PC-9 (cell line): ENCODE measurements at regions not wholly inside any gene's neighbourhood (a gene's known extent, or its start where the extent isn't known, plus 50 kb on each side); places are given as distances from the start of the nearest gene placed in this dataset.
"Not testable (repeated sequence)": the region's sequence is repeated elsewhere in the genome, so short reads cannot be mapped to it uniquely, and the experiment has no call there.

Experiments used
- BruUV-seq: library from RNA; stranded (reverse); fragments of 400-500 nt; replicated peaks from 2 replicates; lab custom pipeline; 2021; lab: Mats Ljungman, UMichigan
- CTCF ChIA-PET: fragments of 300-600 bp; sonication (Branson Sonifier 250); formaldehyde crosslinking; loops from one replicate; lab custom pipeline; 2022; ENCODE audit warnings: antibody characterized with exemption; lab: Charles Lee
- POLR2A ChIA-PET: fragments of 300-600 bp; sonication (Branson Sonifier 250); formaldehyde crosslinking; loops from one replicate; lab custom pipeline; 2022; ENCODE audit warnings: antibody characterized with exemption; ENCODE audit not compliant: unreplicated experiment; lab: Charles Lee
- DNase-seq, 2 experiments: peaks; one replicate each; pipeline versions ENCODE4 v3.0.0 to v3.0.0-alpha.2; 2015 to 2022; ENCODE audit warnings: mixed read lengths in 1 of 2
- H2AFZ ChIP-seq: fragments of 200-600 bp; sonication (generic); 2 replicates; pipeline ENCODE4 v1.8.1; 2017; ENCODE audit warnings: antibody characterized with exemption
- H3F3A ChIP-seq: fragments of 200-600 bp; sonication (generic); 2 replicates; pipeline ENCODE4 v1.8.1; 2017; ENCODE audit warnings: antibody characterized with exemption, mild to moderate bottlenecking, low read depth; ENCODE audit not compliant: insufficient read depth
- H3K27ac ChIP-seq: fragments of 200-600 bp; sonication (generic); 2 replicates; pipeline ENCODE4 v1.6.1; 2016; ENCODE audit warnings: mixed run types
- H3K27me3 ChIP-seq: fragments of 200-600 bp; sonication (generic); 2 replicates; pipeline ENCODE4 v1.6.1; 2016; ENCODE audit warnings: low read depth, mixed run types; ENCODE audit not compliant: insufficient read depth
- H3K36me3 ChIP-seq: fragments of 200-600 bp; sonication (generic); 2 replicates; pipeline ENCODE4 v1.6.1; 2016; ENCODE audit warnings: low read depth, mixed run types
- H3K4me1 ChIP-seq: fragments of 200-600 bp; sonication (generic); replicated peaks from 2 replicates; pipeline ENCODE4 v1.6.1; 2016; ENCODE audit warnings: mixed run types; ENCODE audit not compliant: insufficient read depth
- H3K4me2 ChIP-seq: fragments of 200-600 bp; sonication (generic); 2 replicates; pipeline ENCODE4 v1.6.1; 2017; ENCODE audit warnings: mixed run types
- H3K4me3 ChIP-seq: fragments of 200-600 bp; sonication (generic); 2 replicates; pipeline ENCODE4 v1.6.1; 2016; ENCODE audit warnings: mixed run types
- H3K79me2 ChIP-seq: fragments of 200-600 bp; sonication (generic); 2 replicates; pipeline ENCODE4 v1.6.1; 2017; ENCODE audit warnings: low read depth, mixed run types
- H3K9me2 ChIP-seq: fragments of 200-600 bp; sonication (generic); 2 replicates; pipeline ENCODE4 v1.8.1; 2017; ENCODE audit warnings: mild to moderate bottlenecking; ENCODE audit not compliant: insufficient read depth
- H3K9me3 ChIP-seq: fragments of 200-600 bp; sonication (generic); 2 replicates; pipeline ENCODE4 v1.8.1; 2016; ENCODE audit warnings: low read depth; ENCODE audit not compliant: insufficient read depth
- H4K20me1 ChIP-seq: fragments of 200-600 bp; sonication (generic); 2 replicates; pipeline ENCODE4 v1.8.1; 2017; ENCODE audit not compliant: insufficient read depth
- intact Hi-C: fragments of 100-400 bp; cut with micrococcal nuclease; formaldehyde crosslinking; loops from one replicate; pipeline ENCODE4 v1.10.0; 2022; ENCODE audit not compliant: unreplicated experiment

GRCh38 chr2:87485884-87486283, 262.0 kb upstream of the PLGLB2 start:
- CTCF ChIA-PET, H3F3A ChIP-seq, H4K20me1 ChIP-seq, H3K36me3 ChIP-seq, H3K4me3 ChIP-seq, H3K9me2 ChIP-seq, intact Hi-C loops, H3K27me3 ChIP-seq, H2AFZ ChIP-seq, POLR2A ChIA-PET, BruUV-seq, H3K9me3 ChIP-seq: not testable (repeated sequence)
- DNase-seq: peak in 1 of 2 experiments; percentile 21
- Histone ChIP-seq H3K27ac (peak overlapping the region; percentile 77), H3K4me1 (peaks cover 40% of the 10 kb centered on the region), H3K79me2 (peaks cover 65% of the 10 kb centered on the region), H3K4me2 (peak overlapping the region; percentile 70)

- not testable (repeated sequence) for BruUV-seq, DNase-seq
- H3K4me3 ChIP-seq: 0 out of 2 replicates have a peak overlapping the region, but pooled peaks have one; percentile 11
These were observed 261.5 kb upstream of the PLGLB2 start for GRCh38 chr2:87486413-87486812.

GRCh38 chr2:87488021-87488420, 259.9 kb upstream of the PLGLB2 start:
- H3K27ac ChIP-seq, intact Hi-C loops, H3K9me2 ChIP-seq, H3K36me3 ChIP-seq, BruUV-seq, H3K4me3 ChIP-seq, H3F3A ChIP-seq, POLR2A ChIA-PET, H4K20me1 ChIP-seq, H3K27me3 ChIP-seq, CTCF ChIA-PET, H3K4me2 ChIP-seq, H3K9me3 ChIP-seq, H2AFZ ChIP-seq, DNase-seq: not testable (repeated sequence)
- Histone ChIP-seq H3K4me1 (peaks cover 29% of the 10 kb centered on the region), H3K79me2 (peaks cover 66% of the 10 kb centered on the region)

More at GRCh38 chr2:87486413-87486812, 261.5 kb upstream of the PLGLB2 start:
- H3K27me3 ChIP-seq, H3F3A ChIP-seq, POLR2A ChIA-PET, H3K9me3 ChIP-seq, H2AFZ ChIP-seq, H3K9me2 ChIP-seq, CTCF ChIA-PET, intact Hi-C loops, H4K20me1 ChIP-seq, H3K36me3 ChIP-seq: not testable (repeated sequence)
- Histone ChIP-seq H3K79me2 (peaks cover 62% of the 10 kb centered on the region), H3K27ac (peak overlapping the region; percentile 77), H3K4me1 (peaks cover 37% of the 10 kb centered on the region), H3K4me2 (peak overlapping the region; percentile 70)

GRCh38 chr2:87488991-87489390, 258.9 kb upstream of the PLGLB2 start:
- CTCF ChIA-PET, H3K36me3 ChIP-seq, H3K27me3 ChIP-seq, H3K9me2 ChIP-seq, intact Hi-C loops, BruUV-seq, H2AFZ ChIP-seq, POLR2A ChIA-PET, DNase-seq, H3K4me2 ChIP-seq, H3K9me3 ChIP-seq, H4K20me1 ChIP-seq, H3K4me3 ChIP-seq, H3F3A ChIP-seq, H3K27ac ChIP-seq: not testable (repeated sequence)
- Histone ChIP-seq H3K79me2 (peaks cover 66% of the 10 kb centered on the region), H3K4me1 (peaks cover 21% of the 10 kb centered on the region)

DNA sequence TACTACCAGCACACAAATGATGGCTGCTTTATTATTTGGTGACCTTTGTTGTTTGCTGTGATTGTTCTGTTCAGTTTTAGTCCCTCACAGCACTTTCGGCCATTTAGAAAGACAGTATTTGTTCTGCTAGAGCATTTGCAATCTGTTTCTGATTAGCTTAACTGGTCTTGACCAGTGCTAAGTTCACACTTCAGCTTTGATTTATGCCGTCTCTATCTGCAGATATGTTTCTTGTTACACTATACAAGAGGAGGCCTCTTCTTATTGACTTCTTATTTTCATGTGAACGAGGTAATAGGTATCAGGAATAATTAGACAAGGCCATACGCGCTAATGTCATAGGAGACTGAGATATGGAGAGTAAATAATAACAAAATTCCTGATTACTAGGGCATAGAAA, 253.0 kb upstream of the PLGLB2 start:
- H3K9me2 ChIP-seq, DNase-seq, H4K20me1 ChIP-seq, H3K36me3 ChIP-seq, H3K4me3 ChIP-seq, H3F3A ChIP-seq, H3K27me3 ChIP-seq, intact Hi-C loops, H3K9me3 ChIP-seq, POLR2A ChIA-PET, BruUV-seq, CTCF ChIA-PET, H2AFZ ChIP-seq: not testable (repeated sequence)
- 0 out of 2 replicates have a peak overlapping the region, but pooled peaks have one; percentile 2 for H3K4me2 ChIP-seq
- H3K79me2 ChIP-seq: peaks cover 30% of the 10 kb centered on the region
- peaks cover 11% of the 10 kb centered on the region for H3K4me1 ChIP-seq
- peak overlapping the region; percentile 43 for H3K27ac ChIP-seq

DNA sequence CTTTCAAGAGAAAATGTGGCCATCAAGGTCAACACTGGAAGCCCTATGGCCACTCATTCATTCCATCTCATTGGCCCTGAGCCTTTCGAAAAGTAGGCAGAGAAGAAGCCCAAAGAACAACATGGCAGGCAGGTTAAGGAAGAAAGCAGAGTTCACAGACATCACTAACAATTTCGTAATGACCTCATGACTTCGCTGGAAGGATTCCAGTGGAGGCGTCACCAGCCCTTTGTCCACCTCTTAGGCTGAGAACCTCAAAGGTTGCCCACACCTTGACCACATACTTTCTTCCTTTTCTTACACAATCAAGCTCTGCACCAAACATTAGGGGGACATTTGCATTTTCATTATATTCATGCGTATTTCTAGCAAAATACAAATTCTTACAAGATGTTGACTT, 252.4 kb upstream of the PLGLB2 start:
- POLR2A ChIA-PET, H3K27me3 ChIP-seq, DNase-seq, H3F3A ChIP-seq, H3K4me3 ChIP-seq, CTCF ChIA-PET, BruUV-seq, H2AFZ ChIP-seq, H3K9me2 ChIP-seq, H3K9me3 ChIP-seq, H3K36me3 ChIP-seq, intact Hi-C loops, H4K20me1 ChIP-seq: not testable (repeated sequence)
- H3K79me2 ChIP-seq: peaks cover 32% of the 10 kb centered on the region
- H3K4me2 ChIP-seq: 0 out of 2 replicates have a peak overlapping the region, but pooled peaks have one; percentile 2
- peaks cover 11% of the 10 kb centered on the region for H3K4me1 ChIP-seq
- peak overlapping the region; percentile 43 for H3K27ac ChIP-seq

DNA sequence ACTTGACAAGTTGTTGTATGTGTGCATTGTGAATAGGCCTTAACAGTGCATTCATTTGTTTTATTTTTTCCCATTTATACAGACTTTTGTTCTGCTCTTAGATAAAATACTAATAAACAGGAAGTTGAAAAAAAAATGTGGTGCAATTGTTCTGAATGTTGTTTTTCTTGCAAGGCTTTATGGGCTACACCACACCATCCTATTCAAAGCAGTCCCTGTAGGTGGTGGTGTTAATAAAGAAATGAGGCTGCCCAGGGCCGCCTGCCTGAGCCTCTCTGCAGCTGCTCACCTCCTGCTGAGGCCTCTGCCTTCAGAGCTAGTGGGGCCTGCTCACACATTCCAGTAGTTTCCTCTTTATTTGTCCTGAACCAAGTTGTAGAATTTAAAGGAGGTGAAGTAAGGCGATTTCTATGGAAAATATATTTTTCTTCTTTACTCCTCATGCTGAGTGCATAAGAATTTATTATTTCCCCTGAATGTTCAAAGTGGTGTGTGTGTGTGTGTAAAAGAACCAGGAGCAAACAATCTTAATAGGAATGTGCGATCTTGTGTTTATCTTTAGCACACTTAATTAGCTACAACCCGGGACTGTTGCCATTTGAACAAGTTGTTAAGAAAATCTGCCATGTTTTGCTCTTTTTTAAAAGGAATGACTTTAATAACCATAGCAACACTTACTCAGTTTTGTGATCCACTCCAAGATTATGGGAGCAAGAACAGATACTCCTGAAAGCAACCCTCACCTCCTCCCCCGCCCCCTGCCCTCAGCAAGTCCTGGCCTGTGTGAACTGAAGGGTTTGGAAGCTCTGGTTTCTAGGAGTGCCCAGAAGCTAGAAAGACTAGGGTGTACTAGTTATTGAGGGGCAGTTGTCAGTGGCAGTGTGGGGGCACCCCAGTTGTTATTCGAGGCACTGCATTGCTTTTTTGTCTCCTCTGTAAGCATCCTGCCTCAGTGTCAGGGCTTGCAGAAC, 251.6 kb upstream of the PLGLB2 start:
- H2AFZ ChIP-seq, H4K20me1 ChIP-seq, intact Hi-C loops, H3F3A ChIP-seq, H3K9me2 ChIP-seq, H3K4me3 ChIP-seq, H3K4me2 ChIP-seq, H3K9me3 ChIP-seq, H3K27me3 ChIP-seq, POLR2A ChIA-PET, H3K36me3 ChIP-seq, CTCF ChIA-PET, H3K27ac ChIP-seq: not testable (repeated sequence)
- TSS peak; percentile 18 for BruUV-seq
- peak; percentile 25 to 44 for DNase-seq
- Histone ChIP-seq H3K4me1 (peaks cover 11% of the 10 kb centered on the region), H3K79me2 (peaks cover 31% of the 10 kb centered on the region)
